ENCODE measurements at regions not wholly inside any gene's neighbourhood (a gene's known extent, or its start where the extent isn't known, plus 50 kb on each side); places are given as distances from the start of the nearest gene placed in this dataset.
"Not testable (repeated sequence)": the region's sequence is repeated elsewhere in the genome, so short reads cannot be mapped to it uniquely, and the experiment has no call there.

GRCh38 chr2:200174433-200175216 is 131.9 kb upstream of the SPATS2L start:
- no peak for DNase-seq

GRCh38 chr2:200177971-200178911 is 128.3 kb upstream of the SPATS2L start:
- DNase-seq: no peak

- no peak for DNase-seq
Measured at GRCh38 chr2:200179151-200179550, 127.3 kb upstream of the SPATS2L start.

- no peak for DNase-seq
Measured at GRCh38 chr2:200180943-200181342, 125.5 kb upstream of the SPATS2L start.

GRCh38 chr2:200181755-200182154 is 124.7 kb upstream of the SPATS2L start:
- DNase-seq: no peak

GRCh38 chr2:200184748-200185627 is 121.5 kb upstream of the SPATS2L start:
- no peak for DNase-seq

GRCh38 chr2:200185628-200186000 is 120.9 kb upstream of the SPATS2L start:
- no peak for DNase-seq

GRCh38 chr2:200186002-200186401 is 120.5 kb upstream of the SPATS2L start:
- DNase-seq: no peak

GRCh38 chr2:200188876-200189275 is 117.6 kb upstream of the SPATS2L start:
- DNase-seq: no peak

- peak; percentile 75 for DNase-seq
Measured at GRCh38 chr2:200189964-200190363, 116.5 kb upstream of the SPATS2L start.

GRCh38 chr2:200193331-200193730 is 113.2 kb upstream of the SPATS2L start:
- no peak for DNase-seq

GRCh38 chr2:200193791-200194190 is 112.7 kb upstream of the SPATS2L start:
- DNase-seq: no peak

GRCh38 chr2:200194746-200195145 is 111.7 kb upstream of the SPATS2L start:
- no peak for DNase-seq

GRCh38 chr2:200199005-200199404 is 107.5 kb upstream of the SPATS2L start:
- DNase-seq: no peak

- no peak for DNase-seq
Measured at GRCh38 chr2:200199576-200200263, 106.8 kb upstream of the SPATS2L start.

GRCh38 chr2:200201839-200202238 is 104.7 kb upstream of the SPATS2L start:
- not testable (repeated sequence) for DNase-seq

- no peak for DNase-seq
Measured at GRCh38 chr2:200203381-200203827, 103.1 kb upstream of the SPATS2L start.

GRCh38 chr2:200208041-200208440 is 98.5 kb upstream of the SPATS2L start:
- no peak for DNase-seq

GRCh38 chr2:200209030-200209429 is 97.5 kb upstream of the SPATS2L start:
- no peak for DNase-seq

- DNase-seq: no peak
Measured at GRCh38 chr2:200211643-200212042, 94.8 kb upstream of the SPATS2L start.

GRCh38 chr2:200212862-200213425 is 93.5 kb upstream of the SPATS2L start:
- no peak for DNase-seq

- DNase-seq: no peak
Measured at GRCh38 chr2:200216310-200216709, 90.2 kb upstream of the SPATS2L start.

Data from islet precursor cell (in vitro differentiated cells).